H1 (cell line): ENCODE measurements at regions not wholly inside any gene's neighbourhood (a gene's known extent, or its start where the extent isn't known, plus 50 kb on each side); places are given as distances from the start of the nearest gene placed in this dataset.

Experiments used
- CTCF ChIA-PET: fragments of 300-600 bp; sonication (Branson Sonifier 250); formaldehyde crosslinking; loops from one replicate; lab custom pipeline; 2021; ENCODE audit not compliant: partially characterized antibody; lab: Charles Lee
- POLR2A ChIA-PET: fragments of 300-600 bp; sonication (Branson Sonifier 250); formaldehyde crosslinking; loops from one replicate; lab custom pipeline; 2021; ENCODE audit warnings: inconsistent platforms; ENCODE audit not compliant: partially characterized antibody; lab: Charles Lee
- DNase-seq, 2 experiments: peaks; one replicate each; pipeline versions ENCODE4 v3.0.0 to v3.0.0-alpha.2; 2010 to 2022; ENCODE audit warnings: low spot score in 2 of 2, low read depth in 1 of 2, mixed read lengths in 1 of 2
- FAIRE-seq: peaks from 2 replicates; lab custom pipeline; 2011; peaks lifted over from hg19 to GRCh38; lab: Jason Lieb, UNC
- H2AFZ ChIP-seq: 2 replicates; pipeline ENCODE4 v1.8.1; 2012; ENCODE audit warnings: low read length, inconsistent platforms
- H2AK5ac ChIP-seq: 2 replicates; pipeline ENCODE4 v1.6.1; 2013; ENCODE audit warnings: low read depth, low read length
- H2BK120ac ChIP-seq: replicated peaks from 2 replicates; pipeline ENCODE3; 2013; ENCODE audit warnings: low read depth, low read length, inconsistent platforms
- H2BK12ac ChIP-seq: 2 replicates; pipeline ENCODE4 v1.6.1; 2013; ENCODE audit warnings: low read depth, low read length
- H2BK15ac ChIP-seq: 2 replicates; pipeline ENCODE4 v1.6.1; 2013; ENCODE audit warnings: low read length
- H2BK20ac ChIP-seq: 2 replicates; pipeline ENCODE4 v1.6.1; 2013; ENCODE audit warnings: low read length
- H2BK5ac ChIP-seq: 2 replicates; pipeline ENCODE4 v1.6.1; 2013; ENCODE audit warnings: low read depth, low read length
- H3K14ac ChIP-seq: 2 replicates; pipeline ENCODE4 v1.6.1; 2013; ENCODE audit warnings: inconsistent platforms; ENCODE audit not compliant: insufficient read length
- H3K18ac ChIP-seq: 2 replicates; pipeline ENCODE4 v1.6.1; 2013; ENCODE audit warnings: low read length; ENCODE audit errors: extremely low read depth
- H3K23ac ChIP-seq: 2 replicates; pipeline ENCODE4 v1.6.1; 2013; ENCODE audit warnings: inconsistent platforms; ENCODE audit not compliant: insufficient read length
- H3K23me2 ChIP-seq: 2 replicates; pipeline ENCODE4 v1.6.1; 2013; ENCODE audit warnings: low read depth, low read length
- H3K27ac ChIP-seq: 2 replicates; pipeline ENCODE4 v1.6.1; 2011; ENCODE audit warnings: low read depth, low read length, inconsistent platforms
- H3K27me3 ChIP-seq, 4 experiments: replicated peaks in 1 of 4; 1 replicate in 1 of 4; 2 replicates in 3 of 4; pipeline versions ENCODE4 v1.6.1 to v1.8.1; 2011 to 2013; ENCODE audit warnings: low read length in 3 of 4, mild to moderate bottlenecking in 3 of 4, inconsistent platforms in 2 of 4, mixed read lengths in 2 of 4, moderate library complexity in 1 of 4; ENCODE audit not compliant: control insufficient read depth in 3 of 4, insufficient read depth in 3 of 4; ENCODE audit errors: extremely low read depth in 1 of 4
- H3K36me3 ChIP-seq, 4 experiments: 2 replicates each; pipeline versions ENCODE4 v1.6.1 to v1.8.1; 2011 to 2013; ENCODE audit warnings: mild to moderate bottlenecking in 4 of 4, low read length in 3 of 4, moderate library complexity in 2 of 4, control low read depth in 1 of 4, inconsistent platforms in 1 of 4; ENCODE audit not compliant: insufficient read depth in 4 of 4, control insufficient read depth in 2 of 4
- H3K4ac ChIP-seq: replicated peaks from 2 replicates; pipeline ENCODE3; 2013; ENCODE audit warnings: low read length, low read depth, mixed read lengths, inconsistent platforms; ENCODE audit not compliant: insufficient read length
- H3K4me1 ChIP-seq, 4 experiments: replicated peaks in 1 of 4; 1 replicate in 1 of 4; 2 replicates in 3 of 4; pipeline versions ENCODE4 v1.6.1 to v1.8.1; 2011 to 2013; ENCODE audit warnings: low read length in 3 of 4, inconsistent platforms in 2 of 4, mixed read lengths in 1 of 4; ENCODE audit not compliant: insufficient read depth in 4 of 4, control insufficient read depth in 3 of 4
- H3K4me2 ChIP-seq, 2 experiments: 2 replicates each; pipeline versions ENCODE4 v1.6.1 to v1.8.1; 2011 to 2013; ENCODE audit warnings: low read depth in 2 of 2, low read length in 2 of 2, control low read depth in 1 of 2, inconsistent platforms in 1 of 2, mild to moderate bottlenecking in 1 of 2; ENCODE audit not compliant: insufficient read depth in 1 of 2
- H3K4me3 ChIP-seq, 4 experiments: fragments of 200-600, 300-600 bp in 1 of 4; sonication (generic), shearing (Covaris generic), sonication (Bioruptor Twin) in 1 of 4; 2 replicates each; pipeline versions ENCODE4 v1.5.1 to v1.8.1; 2011 to 2016; ENCODE audit warnings: low read length in 4 of 4, low read depth in 3 of 4, control low read depth in 2 of 4, inconsistent platforms in 2 of 4, mild to moderate bottlenecking in 2 of 4, mixed read lengths in 1 of 4, moderate library complexity in 1 of 4; ENCODE audit not compliant: insufficient read depth in 2 of 4; ENCODE audit errors: extremely low read depth in 1 of 4
- H3K56ac ChIP-seq: replicated peaks from 2 replicates; pipeline ENCODE3; 2013; ENCODE audit warnings: low read depth, mild to moderate bottlenecking, mixed read lengths, low read length, inconsistent platforms; ENCODE audit not compliant: insufficient read length
- H3K79me1 ChIP-seq: 2 replicates; pipeline ENCODE4 v1.6.1; 2013; ENCODE audit warnings: low read depth, low read length, control low read depth
- H3K79me2 ChIP-seq, 2 experiments: 2 replicates each; pipeline versions ENCODE4 v1.6.1 to v1.8.1; 2012 to 2013; ENCODE audit warnings: low read length in 2 of 2, mild to moderate bottlenecking in 2 of 2, inconsistent platforms in 1 of 2; ENCODE audit not compliant: insufficient read depth in 2 of 2, control insufficient read depth in 1 of 2
- H3K9ac ChIP-seq, 4 experiments: replicated peaks in 1 of 4; 1 replicate in 1 of 4; 2 replicates in 3 of 4; pipeline versions ENCODE4 v1.6.1 to v1.8.1; 2011 to 2013; ENCODE audit warnings: low read depth in 3 of 4, low read length in 3 of 4, control low read depth in 2 of 4, mild to moderate bottlenecking in 2 of 4, moderate library complexity in 2 of 4, inconsistent platforms in 1 of 4; ENCODE audit errors: extremely low read depth in 1 of 4
- H3K9me3 ChIP-seq, 2 experiments: 2 replicates each; pipeline versions ENCODE4 v1.6.1 to v1.8.1; 2012 to 2013; ENCODE audit warnings: mild to moderate bottlenecking in 2 of 2, moderate library complexity in 2 of 2, control low read depth in 1 of 2, inconsistent platforms in 1 of 2, low read depth in 1 of 2, low read length in 1 of 2, mixed read lengths in 1 of 2; ENCODE audit not compliant: insufficient read depth in 2 of 2
- H4K20me1 ChIP-seq, 2 experiments: replicated peaks in 1 of 2; 2 replicates each; pipeline versions ENCODE3 to v1.8.1; 2011 to 2013; ENCODE audit warnings: inconsistent platforms in 2 of 2, low read length in 2 of 2, mild to moderate bottlenecking in 1 of 2; ENCODE audit not compliant: insufficient read depth in 2 of 2, control insufficient read depth in 1 of 2
- H4K5ac ChIP-seq: 2 replicates; pipeline ENCODE4 v1.6.1; 2013; ENCODE audit warnings: low read length, low read depth, mixed read lengths, inconsistent platforms; ENCODE audit not compliant: insufficient read length
- H4K8ac ChIP-seq: 2 replicates; pipeline ENCODE4 v1.8.0; 2013; ENCODE audit warnings: mild to moderate bottlenecking, moderate library complexity, low read length, inconsistent platforms; ENCODE audit not compliant: insufficient read depth; ENCODE audit errors: extremely low read depth
- H4K91ac ChIP-seq: replicated peaks from 2 replicates; pipeline ENCODE3; 2013; ENCODE audit warnings: low read length, mixed read lengths, inconsistent platforms; ENCODE audit not compliant: insufficient read length
- ATF3 ChIP-seq: IDR thresholded peaks from 2 replicates; pipeline ENCODE4 v1.6.1; 2011; ENCODE audit warnings: low read depth, mild to moderate bottlenecking, low read length; ENCODE audit not compliant: insufficient read depth
- CBX5 ChIP-seq: fragments of 300-800, 300-1000 bp; sonication (generic); IDR thresholded peaks from 2 replicates; pipeline ENCODE4 v1.7.1; 2016; ENCODE audit warnings: antibody characterized with exemption, low read length, low read depth
- CEBPB ChIP-seq: IDR thresholded peaks from 2 replicates; pipeline ENCODE4 v1.6.1; 2012; ENCODE audit warnings: low read depth, low read length
- CHD2 ChIP-seq: IDR thresholded peaks from 2 replicates; pipeline ENCODE4 v1.6.1; 2012; ENCODE audit warnings: low read length, improper control_type of control experiment
- EP300 ChIP-seq, 2 experiments: IDR thresholded peaks; 1 replicate in 1 of 2; 2 replicates in 1 of 2; pipeline ENCODE4 v1.6.1; 2011 to 2012; ENCODE audit warnings: low read depth in 2 of 2, low read length in 2 of 2, mild to moderate bottlenecking in 2 of 2, borderline replicate concordance in 1 of 2, inconsistent platforms in 1 of 2, moderate library complexity in 1 of 2
- EZH2 ChIP-seq: fragments of 200-600 bp; sonication (generic); IDR thresholded peaks from 2 replicates; pipeline ENCODE4 v1.7.1; 2012; ENCODE audit warnings: low read depth, mild to moderate bottlenecking, moderate library complexity, low read length, inconsistent platforms; ENCODE audit not compliant: severe bottlenecking
- GABPA ChIP-seq: IDR thresholded peaks from 2 replicates; pipeline ENCODE4 v1.6.1; 2011; ENCODE audit warnings: mild to moderate bottlenecking, low read length, moderate library complexity, borderline replicate concordance; ENCODE audit not compliant: insufficient read depth
- NRF1 ChIP-seq: IDR thresholded peaks from 2 replicates; pipeline ENCODE4 v1.6.1; 2011; ENCODE audit warnings: mild to moderate bottlenecking, low read depth, low read length, improper control_type of control experiment
- POLR2A ChIP-seq, 2 experiments: IDR thresholded peaks; 1 replicate in 1 of 2; 2 replicates in 1 of 2; pipeline ENCODE4 v1.6.1; 2011; ENCODE audit warnings: low read depth in 2 of 2, low read length in 2 of 2, mild to moderate bottlenecking in 2 of 2; ENCODE audit errors: control extremely low read depth in 1 of 2
- RBBP5 ChIP-seq: IDR thresholded peaks from 2 replicates; pipeline ENCODE4 v1.7.1; 2012; ENCODE audit warnings: low read depth, mild to moderate bottlenecking, inconsistent platforms, low read length, moderate library complexity, borderline replicate concordance
- SIRT6 ChIP-seq: IDR thresholded peaks from one replicate; pipeline ENCODE4 v1.7.1; 2012; ENCODE audit warnings: low read length, inconsistent platforms
- SIX5 ChIP-seq: IDR thresholded peaks from 2 replicates; pipeline ENCODE4 v1.6.1; 2011; ENCODE audit warnings: mild to moderate bottlenecking, low read depth, low read length
- SP1 ChIP-seq: IDR thresholded peaks from 2 replicates; pipeline ENCODE4 v1.6.1; 2011; ENCODE audit warnings: low read depth, low read length
- SP2 ChIP-seq: IDR thresholded peaks from 2 replicates; pipeline ENCODE4 v1.6.1; 2012; ENCODE audit warnings: mild to moderate bottlenecking, low read length, inconsistent platforms
- TAF7 ChIP-seq: optimal IDR thresholded peaks from 2 replicates; pipeline ENCODE3; 2011; ENCODE audit warnings: low read depth, mild to moderate bottlenecking, inconsistent platforms, low read length, moderate library complexity, borderline replicate concordance

DNA sequence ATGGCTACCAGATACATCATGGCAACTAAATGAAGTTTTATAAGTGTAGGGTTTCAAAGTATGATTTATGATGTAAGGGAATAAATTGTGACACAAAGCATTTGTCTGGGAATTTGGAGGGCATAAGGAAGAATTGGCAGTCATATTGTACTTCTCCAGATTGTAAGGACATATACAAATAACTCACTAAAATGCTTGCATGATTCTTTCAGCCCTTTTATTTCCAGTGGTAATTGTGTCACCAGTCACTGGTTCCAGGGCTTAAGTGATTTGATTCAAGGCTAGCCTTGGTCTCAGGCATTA, 299.4 kb upstream of the ANO5 start:
- no peaks in the 10 kb centered on the region for H3K4me1 ChIP-seq
- H4K91ac ChIP-seq: no peak overlapping the region
- no peaks in the 10 kb centered on the region for H3K23me2 ChIP-seq
- H2BK5ac ChIP-seq: no peak overlapping the region
- H2BK12ac ChIP-seq: no peak overlapping the region
- H3K27me3 ChIP-seq: peaks cover 0 to 1% (median 0%) of the 10 kb centered on the region in 4 experiments; a peak in 1 of 7 replicates
- H2AK5ac ChIP-seq: no peak overlapping the region
- H2AFZ ChIP-seq: no peak overlapping the region
- H2BK15ac ChIP-seq: no peak overlapping the region
- H3K27ac ChIP-seq: no peak overlapping the region
- ChIA-PET CTCF (no interaction called here), POLR2A (no interaction called here)
- H2BK120ac ChIP-seq: no peak overlapping the region
- no peak overlapping the region for H3K4me2 ChIP-seq
- H3K4me3 ChIP-seq: no peak overlapping the region
- no peak overlapping the region for H3K23ac ChIP-seq
- no peak overlapping the region for H2BK20ac ChIP-seq
- FAIRE-seq: no peak
- H4K5ac ChIP-seq: no peak overlapping the region
- peaks cover 0 to 1% of the 10 kb centered on the region in 2 experiments for H4K20me1 ChIP-seq
- no peak overlapping the region for H3K4ac ChIP-seq
- no peak overlapping the region for H3K9ac ChIP-seq
- TF ChIP-seq CBX5 (no peak), EZH2 (no peak), TAF7 (no peak), SP2 (no peak), SP1 (no peak), NRF1 (no peak), EP300 (IDR thresholded peaks at IDR 0.05; ENCODE audit: borderline replicate concordance in 1 of 2, low read depth in 2 of 2, low read length in 2 of 2) (no peak), POLR2A (IDR thresholded peaks at IDR 0.05; ENCODE audit: control extremely low read depth in 1 of 2, low read depth in 2 of 2, low read length in 2 of 2) (no peak), ATF3 (no peak), CHD2 (no peak), RBBP5 (no peak), SIX5 (no peak), SIRT6 (no peak), GABPA (no peak), CEBPB (no peak)
- TF ChIP-seq, all 59 proteins: peak for 0
- Histone ChIP-seq H3K18ac (no peak overlapping the region), H3K79me2 (no peaks in the 10 kb centered on the region), H3K56ac (no peak overlapping the region), H3K36me3 (no peaks in the 10 kb centered on the region), H4K8ac (no peak overlapping the region), H3K14ac (no peak overlapping the region), H3K9me3 (no peaks in the 10 kb centered on the region), H3K79me1 (no peaks in the 10 kb centered on the region)
- no peak for DNase-seq
